OCI-LY7 (cell line): ENCODE measurements at regions not wholly inside any gene's neighbourhood (a gene's known extent, or its start where the extent isn't known, plus 50 kb on each side); places are given as distances from the start of the nearest gene placed in this dataset.

Experiments used
- BruUV-seq: library from RNA; stranded (reverse); fragments of 400-500 nt; replicated peaks from 2 replicates; lab custom pipeline; 2021; lab: Mats Ljungman, UMichigan
- CTCF ChIA-PET: fragments of 300-600 bp; sonication (Branson Sonifier 250); formaldehyde crosslinking; loops from one replicate; lab custom pipeline; 2022; ENCODE audit warnings: antibody characterized with exemption; ENCODE audit not compliant: unreplicated experiment; lab: Charles Lee
- POLR2A ChIA-PET: fragments of 300-600 bp; sonication (Branson Sonifier 250); formaldehyde crosslinking; loops from one replicate; lab custom pipeline; 2022; ENCODE audit warnings: antibody characterized with exemption; lab: Charles Lee
- DNase-seq: peaks from one replicate; pipeline ENCODE4 v3.0.0-alpha.2; 2015; ENCODE audit warnings: low spot score
- H2AFZ ChIP-seq: fragments of 200-600 bp; sonication (generic), shearing (Covaris generic); 2 replicates; pipeline ENCODE4 v1.6.1; 2014; ENCODE audit warnings: mild to moderate bottlenecking, antibody characterized with exemption, low read length, moderate library complexity
- H3K27ac ChIP-seq: fragments of 200-600 bp; sonication (generic); 2 replicates; pipeline ENCODE4 v1.5.1; 2014; ENCODE audit warnings: mixed run types, low read depth, mild to moderate bottlenecking, moderate library complexity, low read length, inconsistent platforms; ENCODE audit not compliant: poor library complexity, severe bottlenecking
- H3K36me3 ChIP-seq: fragments of 200-600 bp; sonication (generic); 2 replicates; pipeline ENCODE4 v1.6.1; 2014; ENCODE audit warnings: mild to moderate bottlenecking, antibody characterized with exemption, low read length, moderate library complexity, mixed read lengths; ENCODE audit not compliant: insufficient read depth
- H3K4me1 ChIP-seq: fragments of 200-600 bp; sonication (generic); 2 replicates; pipeline ENCODE4 v1.5.1; 2014; ENCODE audit warnings: mild to moderate bottlenecking, low read length; ENCODE audit not compliant: insufficient read depth, poor library complexity, severe bottlenecking
- H3K4me2 ChIP-seq: fragments of 200-600 bp; sonication (generic); 2 replicates; pipeline ENCODE4 v1.6.1; 2014; ENCODE audit warnings: mild to moderate bottlenecking, low read length
- H3K4me3 ChIP-seq: fragments of 200-600 bp; sonication (generic); 2 replicates; pipeline ENCODE4 v1.5.1; 2014; ENCODE audit warnings: mild to moderate bottlenecking, low read depth, low read length; ENCODE audit not compliant: poor library complexity, severe bottlenecking
- H3K79me2 ChIP-seq: fragments of 200-600 bp; sonication (generic); 2 replicates; pipeline ENCODE4 v1.6.1; 2016; ENCODE audit warnings: low read depth, mild to moderate bottlenecking, low read length, moderate library complexity, mixed read lengths; ENCODE audit not compliant: insufficient read depth
- H3K9me2 ChIP-seq: fragments of 200-600 bp; sonication (generic); 2 replicates; pipeline ENCODE4 v1.6.1; 2016; ENCODE audit warnings: mild to moderate bottlenecking, low read length, mixed read lengths; ENCODE audit not compliant: insufficient read depth
- H3K9me3 ChIP-seq: fragments of 200-600 bp; sonication (generic); 2 replicates; pipeline ENCODE4 v1.6.1; 2014; ENCODE audit warnings: mild to moderate bottlenecking, mixed run types, low read length, mixed read lengths
- H4K20me1 ChIP-seq: fragments of 200-600 bp; sonication (generic); 2 replicates; pipeline ENCODE4 v1.6.1; 2014; ENCODE audit warnings: mild to moderate bottlenecking, antibody characterized with exemption, low read length, moderate library complexity, mixed read lengths; ENCODE audit not compliant: insufficient read depth
- CTCF ChIP-seq: fragments of 200-600 bp; sonication (generic); conservative IDR thresholded peaks from 2 replicates; pipeline ENCODE4 v1.5.1; 2014; ENCODE audit warnings: mild to moderate bottlenecking, antibody characterized with exemption, low read length, moderate library complexity, mixed read lengths
- EZH2phosphoT487 ChIP-seq: fragments of 200-600 bp; sonication (generic); IDR thresholded peaks from 2 replicates; pipeline ENCODE4 v1.6.1; 2018; ENCODE audit warnings: low read depth, borderline replicate concordance, mild to moderate bottlenecking, mixed run types, antibody characterized with exemption, low read length, moderate library complexity, mixed read lengths
- intact Hi-C: fragments of 100-400 bp; cut with micrococcal nuclease; formaldehyde crosslinking; loops from one replicate; pipeline ENCODE4 v1.10.0; 2022; ENCODE audit not compliant: unreplicated experiment

- Histone ChIP-seq H3K79me2 (no peaks in the 10 kb centered on the region), H3K4me1 (no peaks in the 10 kb centered on the region), H3K9me2 (no peaks in the 10 kb centered on the region), H4K20me1 (no peaks in the 10 kb centered on the region), H2AFZ (no peak overlapping the region), H3K4me3 (no peak overlapping the region), H3K4me2 (no peak overlapping the region), H3K27ac (no peak overlapping the region), H3K9me3 (no peaks in the 10 kb centered on the region), H3K36me3 (no peaks in the 10 kb centered on the region)
- CTCF ChIA-PET = no interaction called here
- POLR2A ChIA-PET = no interaction called here
- intact Hi-C loops = no loop called here
- no peak for TF ChIP-seq CTCF
- no peak for TF ChIP-seq EZH2phosphoT487
- no TSS peak for BruUV-seq
- no peak for DNase-seq
Observed at GRCh38 chr7:35998481-35998880, 154.6 kb upstream of the EEPD1 start.

DNA sequence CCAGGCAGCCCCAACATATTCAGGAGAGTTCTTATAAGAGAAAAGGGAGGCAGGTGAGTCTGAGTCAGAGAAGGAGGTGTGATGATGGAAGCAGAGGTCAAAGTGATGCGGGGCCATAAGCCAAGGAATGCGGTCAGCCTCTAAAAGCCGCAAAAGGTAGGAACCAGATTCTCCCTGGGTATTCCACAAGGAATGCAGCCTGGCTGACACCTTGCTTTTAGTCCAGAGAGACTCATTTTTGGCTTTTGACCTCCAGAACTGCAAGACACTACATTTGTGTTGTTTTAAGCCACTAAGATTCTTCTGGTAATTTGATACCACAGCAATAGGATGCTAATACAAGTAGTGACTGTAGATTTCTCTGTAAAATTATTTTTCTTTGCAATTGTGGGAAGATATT lies 151.5 kb upstream of the EEPD1 start:
- no TSS peak for BruUV-seq
- H3K79me2 ChIP-seq = no peaks in the 10 kb centered on the region
- intact Hi-C loops = no loop called here
- no peak for DNase-seq
- H3K4me2 ChIP-seq = no peak overlapping the region
- no peak for TF ChIP-seq EZH2phosphoT487
- TF ChIP-seq CTCF = no peak
- no peak overlapping the region for H2AFZ ChIP-seq
- H3K9me3 ChIP-seq = no peaks in the 10 kb centered on the region
- H3K4me1 ChIP-seq = no peaks in the 10 kb centered on the region
- H3K9me2 ChIP-seq = no peaks in the 10 kb centered on the region
- POLR2A ChIA-PET = no interaction called here
- H3K4me3 ChIP-seq = no peak overlapping the region
- no peak overlapping the region for H3K27ac ChIP-seq
- H4K20me1 ChIP-seq = no peaks in the 10 kb centered on the region
- no peaks in the 10 kb centered on the region for H3K36me3 ChIP-seq
- CTCF ChIA-PET = no interaction called here

- no peak for DNase-seq
- Histone ChIP-seq H3K27ac (no peak overlapping the region), H3K9me3 (no peaks in the 10 kb centered on the region), H2AFZ (no peak overlapping the region), H3K4me1 (no peaks in the 10 kb centered on the region), H3K9me2 (no peaks in the 10 kb centered on the region), H4K20me1 (no peaks in the 10 kb centered on the region), H3K79me2 (no peaks in the 10 kb centered on the region), H3K36me3 (no peaks in the 10 kb centered on the region), H3K4me3 (no peak overlapping the region), H3K4me2 (no peak overlapping the region)
- intact Hi-C loops = no loop called here
- no TSS peak for BruUV-seq
- ChIA-PET CTCF (no interaction called here), POLR2A (interaction anchor here (0.5 kb wide), 1 partner anchor 241 kb away, joined by 3 read pairs; no protein-coding TSS in a partner anchor)
- TF ChIP-seq CTCF (no peak), EZH2phosphoT487 (no peak)
Observed at GRCh38 chr7:36002900-36003299, 150.2 kb upstream of the EEPD1 start.
